Loucy (cell line): ENCODE measurements at regions not wholly inside any gene's neighbourhood (a gene's known extent, or its start where the extent isn't known, plus 50 kb on each side); places are given as distances from the start of the nearest gene placed in this dataset.

Experiments used
- H2AFZ ChIP-seq: fragments of 200-600 bp; sonication (generic); 2 replicates; pipeline ENCODE4 v1.6.0; 2016; ENCODE audit warnings: antibody characterized with exemption, mild to moderate bottlenecking, low read length, moderate library complexity
- H3F3A ChIP-seq: fragments of 200-600 bp; 2 replicates; pipeline ENCODE4 v1.6.0; 2016; ENCODE audit warnings: antibody characterized with exemption, low read depth, mild to moderate bottlenecking
- H3K27me3 ChIP-seq: fragments of 200-600 bp; sonication (generic); 2 replicates; pipeline ENCODE4 v1.6.1; 2014; ENCODE audit warnings: low read length, mild to moderate bottlenecking; ENCODE audit not compliant: insufficient read depth, poor library complexity, severe bottlenecking
- H3K36me3 ChIP-seq: fragments of 200-600 bp; sonication (generic); 2 replicates; pipeline ENCODE4 v1.6.1; 2016; ENCODE audit warnings: low read length; ENCODE audit not compliant: insufficient read depth
- H3K4me1 ChIP-seq: fragments of 200-600 bp; sonication (generic); 2 replicates; pipeline ENCODE4 v1.5.1; 2014; ENCODE audit warnings: low read length, mild to moderate bottlenecking; ENCODE audit not compliant: insufficient read depth, poor library complexity, severe bottlenecking
- H3K4me2 ChIP-seq: fragments of 200-600 bp; sonication (generic); 2 replicates; pipeline ENCODE4 v1.6.0; 2014; ENCODE audit warnings: antibody characterized with exemption, low read length, low read depth, mild to moderate bottlenecking; ENCODE audit not compliant: poor library complexity, severe bottlenecking
- H3K4me3 ChIP-seq: fragments of 200-600 bp; sonication (generic); 2 replicates; pipeline ENCODE4 v1.5.1; 2014; ENCODE audit warnings: low read length, mild to moderate bottlenecking, mixed read lengths; ENCODE audit not compliant: poor library complexity, severe bottlenecking
- H3K79me2 ChIP-seq: fragments of 200-600 bp; sonication (generic); 2 replicates; pipeline ENCODE4 v1.6.1; 2014; ENCODE audit warnings: low read length; ENCODE audit not compliant: insufficient read depth
- H3K9ac ChIP-seq: fragments of 200-600 bp; sonication (generic); 2 replicates; pipeline ENCODE4 v1.6.0; 2014; ENCODE audit warnings: mild to moderate bottlenecking, low read depth, low read length, moderate library complexity; ENCODE audit not compliant: poor library complexity, severe bottlenecking
- H3K9me2 ChIP-seq: fragments of 200-600 bp; sonication (generic); replicated peaks from 2 replicates; pipeline ENCODE4 v1.6.1; 2016; ENCODE audit warnings: low read depth, low read length, mixed read lengths
- H3K9me3 ChIP-seq: fragments of 200-600 bp; sonication (generic); 2 replicates; pipeline ENCODE4 v1.6.1; 2014; ENCODE audit warnings: mild to moderate bottlenecking, antibody characterized with exemption, low read length, low read depth; ENCODE audit not compliant: insufficient read depth
- H4K20me1 ChIP-seq: fragments of 200-600 bp; sonication (generic); 2 replicates; pipeline ENCODE4 v1.6.0; 2014; ENCODE audit warnings: antibody characterized with exemption, low read length, mild to moderate bottlenecking; ENCODE audit not compliant: insufficient read depth, poor library complexity, severe bottlenecking
- EZH2phosphoT487 ChIP-seq: fragments of 200-600 bp; IDR thresholded peaks from 2 replicates; pipeline ENCODE4 v1.6.1; 2018; ENCODE audit warnings: antibody characterized with exemption, mild to moderate bottlenecking, moderate library complexity, borderline replicate concordance
- TF ChIP-seq, protein P1 (sequence below): fragments of 200-600 bp; sonication (generic); conservative IDR thresholded peaks from 2 replicates; pipeline ENCODE4 v1.5.1; 2014; ENCODE audit warnings: mild to moderate bottlenecking, antibody characterized with exemption, low read length

GRCh38 chr5:124570285-124571035 lies 176.0 kb downstream of the ZNF608 start:
- no peaks in the 10 kb centered on the region for H3F3A ChIP-seq
- TF ChIP-seq EZH2phosphoT487, result no peak
- TF ChIP-seq, protein P1, sequence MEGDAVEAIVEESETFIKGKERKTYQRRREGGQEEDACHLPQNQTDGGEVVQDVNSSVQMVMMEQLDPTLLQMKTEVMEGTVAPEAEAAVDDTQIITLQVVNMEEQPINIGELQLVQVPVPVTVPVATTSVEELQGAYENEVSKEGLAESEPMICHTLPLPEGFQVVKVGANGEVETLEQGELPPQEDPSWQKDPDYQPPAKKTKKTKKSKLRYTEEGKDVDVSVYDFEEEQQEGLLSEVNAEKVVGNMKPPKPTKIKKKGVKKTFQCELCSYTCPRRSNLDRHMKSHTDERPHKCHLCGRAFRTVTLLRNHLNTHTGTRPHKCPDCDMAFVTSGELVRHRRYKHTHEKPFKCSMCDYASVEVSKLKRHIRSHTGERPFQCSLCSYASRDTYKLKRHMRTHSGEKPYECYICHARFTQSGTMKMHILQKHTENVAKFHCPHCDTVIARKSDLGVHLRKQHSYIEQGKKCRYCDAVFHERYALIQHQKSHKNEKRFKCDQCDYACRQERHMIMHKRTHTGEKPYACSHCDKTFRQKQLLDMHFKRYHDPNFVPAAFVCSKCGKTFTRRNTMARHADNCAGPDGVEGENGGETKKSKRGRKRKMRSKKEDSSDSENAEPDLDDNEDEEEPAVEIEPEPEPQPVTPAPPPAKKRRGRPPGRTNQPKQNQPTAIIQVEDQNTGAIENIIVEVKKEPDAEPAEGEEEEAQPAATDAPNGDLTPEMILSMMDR, result no peak
- no peak overlapping the region for H3K4me3 ChIP-seq
- H2AFZ ChIP-seq, result no peak overlapping the region
- no peaks in the 10 kb centered on the region for H3K9me3 ChIP-seq
- H3K4me2 ChIP-seq, result no peak overlapping the region
- H3K9ac ChIP-seq, result no peak overlapping the region
- H3K36me3 ChIP-seq, result no peaks in the 10 kb centered on the region
- no peaks in the 10 kb centered on the region for H4K20me1 ChIP-seq
- no peaks in the 10 kb centered on the region for H3K4me1 ChIP-seq
- H3K9me2 ChIP-seq, result no peaks in the 10 kb centered on the region
- H3K27me3 ChIP-seq, result no peaks in the 10 kb centered on the region
- no peaks in the 10 kb centered on the region for H3K79me2 ChIP-seq

DNA sequence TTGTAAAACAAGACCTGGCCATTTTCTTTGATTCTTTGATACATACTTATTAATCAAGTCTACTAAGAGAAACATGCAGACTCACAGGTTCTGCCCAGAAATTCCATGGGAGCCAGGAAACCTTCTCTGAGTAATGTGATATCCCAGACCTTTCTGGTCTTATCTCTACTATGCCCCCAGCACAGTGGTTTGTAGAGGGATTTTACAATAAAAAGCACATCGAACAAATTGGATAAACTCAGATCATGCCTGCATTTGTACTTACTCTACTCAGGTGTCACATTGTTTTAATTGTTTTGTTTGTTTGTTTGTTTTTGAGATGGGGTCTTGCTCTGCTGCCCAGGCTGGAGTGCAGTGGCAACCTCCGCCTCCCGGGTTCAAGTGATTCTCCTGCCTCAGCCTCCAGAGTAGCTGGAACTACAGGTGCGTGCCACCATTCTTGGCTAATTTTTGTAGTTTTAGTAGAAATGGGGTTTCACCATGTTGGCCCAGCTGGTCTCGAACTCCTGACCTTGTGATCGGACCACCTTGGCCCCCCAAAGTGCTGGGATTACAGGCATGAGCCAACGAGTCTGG lies 179.5 kb downstream of the ZNF608 start:
- Histone ChIP-seq H3K79me2 (no peaks in the 10 kb centered on the region), H3K4me3 (no peak overlapping the region)
- no peak for TF ChIP-seq EZH2phosphoT487
- TF ChIP-seq, protein P1, result no peak

DNA sequence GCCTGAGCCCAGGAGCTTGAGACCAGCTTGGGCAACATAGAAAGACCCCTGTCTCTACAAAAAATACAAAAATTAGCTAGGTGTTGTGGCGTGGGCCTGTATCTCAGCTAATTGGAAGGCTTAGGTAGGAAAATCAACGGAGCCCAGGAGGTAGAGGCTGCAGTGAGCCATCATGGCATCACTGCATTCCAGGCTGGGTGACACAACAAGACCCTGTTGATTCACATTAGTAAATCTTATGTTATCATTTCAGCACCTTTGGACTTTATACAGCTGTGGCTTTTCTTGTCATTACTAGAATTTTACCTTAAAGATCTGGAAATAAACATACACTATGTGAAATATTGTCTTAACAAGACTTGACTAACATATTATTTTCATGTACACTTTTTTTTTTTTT lies 185.0 kb downstream of the ZNF608 start:
- Histone ChIP-seq H3K9me3 (no peaks in the 10 kb centered on the region), H4K20me1 (no peaks in the 10 kb centered on the region), H2AFZ (no peak overlapping the region), H3K9me2 (no peaks in the 10 kb centered on the region), H3K36me3 (no peaks in the 10 kb centered on the region), H3K4me1 (no peaks in the 10 kb centered on the region), H3K79me2 (no peaks in the 10 kb centered on the region), H3K4me3 (no peak overlapping the region), H3K9ac (no peak overlapping the region), H3K27me3 (no peaks in the 10 kb centered on the region), H3F3A (no peaks in the 10 kb centered on the region), H3K4me2 (no peak overlapping the region)
- TF ChIP-seq, protein P1, result no peak
- no peak for TF ChIP-seq EZH2phosphoT487

More for the DNA sequence above, 179.5 kb downstream of the ZNF608 start:
- no peaks in the 10 kb centered on the region for H3K4me1 ChIP-seq
- H4K20me1 ChIP-seq, result no peaks in the 10 kb centered on the region
- H2AFZ ChIP-seq, result no peak overlapping the region
- H3K9me3 ChIP-seq, result no peaks in the 10 kb centered on the region
- no peaks in the 10 kb centered on the region for H3K9me2 ChIP-seq
- no peaks in the 10 kb centered on the region for H3F3A ChIP-seq
- no peak overlapping the region for H3K4me2 ChIP-seq
- H3K9ac ChIP-seq, result no peak overlapping the region
- no peaks in the 10 kb centered on the region for H3K36me3 ChIP-seq
- no peaks in the 10 kb centered on the region for H3K27me3 ChIP-seq
